ENCODE measurements at regions not wholly inside any gene's neighbourhood (a gene's known extent, or its start where the extent isn't known, plus 50 kb on each side); places are given as distances from the start of the nearest gene placed in this dataset.

GRCh38 chr19:5250127-5250659, 90.4 kb downstream of the PTPRS start:
- TF ChIP-seq CTCF (IDR thresholded peaks at IDR 0.05) = no peak
- TF ChIP-seq ZC3H11A (IDR thresholded peaks at IDR 0.05) = no peak

Measured in A549 (cell line).